ENCODE measurements at regions not wholly inside any gene's neighbourhood (a gene's known extent, or its start where the extent isn't known, plus 50 kb on each side); places are given as distances from the start of the nearest gene placed in this dataset.

- Histone ChIP-seq H3K4me3 (no peak overlapping the region), H3K36me3 (ENCODE audit: low read depth) (no peaks in the 10 kb centered on the region), H3K4me1 (replicated peaks; ENCODE audit: insufficient read depth) (no peaks in the 10 kb centered on the region), H3K9me3 (ENCODE audit: insufficient read depth, low read depth) (no peaks in the 10 kb centered on the region), H3K27ac (no peak overlapping the region), H3K9me2 (ENCODE audit: insufficient read depth) (no peaks in the 10 kb centered on the region), H3K4me2 (no peak overlapping the region), H3F3A (ENCODE audit: insufficient read depth, low read depth) (no peaks in the 10 kb centered on the region), H4K20me1 (ENCODE audit: insufficient read depth) (no peaks in the 10 kb centered on the region), H3K27me3 (ENCODE audit: insufficient read depth, low read depth) (peaks cover 41% of the 10 kb centered on the region), H2AFZ (no peak overlapping the region), H3K79me2 (ENCODE audit: low read depth) (no peaks in the 10 kb centered on the region)
- TF ChIP-seq, protein P1, sequence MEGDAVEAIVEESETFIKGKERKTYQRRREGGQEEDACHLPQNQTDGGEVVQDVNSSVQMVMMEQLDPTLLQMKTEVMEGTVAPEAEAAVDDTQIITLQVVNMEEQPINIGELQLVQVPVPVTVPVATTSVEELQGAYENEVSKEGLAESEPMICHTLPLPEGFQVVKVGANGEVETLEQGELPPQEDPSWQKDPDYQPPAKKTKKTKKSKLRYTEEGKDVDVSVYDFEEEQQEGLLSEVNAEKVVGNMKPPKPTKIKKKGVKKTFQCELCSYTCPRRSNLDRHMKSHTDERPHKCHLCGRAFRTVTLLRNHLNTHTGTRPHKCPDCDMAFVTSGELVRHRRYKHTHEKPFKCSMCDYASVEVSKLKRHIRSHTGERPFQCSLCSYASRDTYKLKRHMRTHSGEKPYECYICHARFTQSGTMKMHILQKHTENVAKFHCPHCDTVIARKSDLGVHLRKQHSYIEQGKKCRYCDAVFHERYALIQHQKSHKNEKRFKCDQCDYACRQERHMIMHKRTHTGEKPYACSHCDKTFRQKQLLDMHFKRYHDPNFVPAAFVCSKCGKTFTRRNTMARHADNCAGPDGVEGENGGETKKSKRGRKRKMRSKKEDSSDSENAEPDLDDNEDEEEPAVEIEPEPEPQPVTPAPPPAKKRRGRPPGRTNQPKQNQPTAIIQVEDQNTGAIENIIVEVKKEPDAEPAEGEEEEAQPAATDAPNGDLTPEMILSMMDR (conservative IDR thresholded peaks at IDR 0.05), result no peak
- no peak for TF ChIP-seq EZH2 (IDR thresholded peaks at IDR 0.05; ENCODE audit: low read depth)
- ChIA-PET CTCF (no interaction called here), POLR2A (ENCODE audit: unreplicated experiment) (no interaction called here)
- intact Hi-C loops (cut with micrococcal nuclease; ENCODE audit: unreplicated experiment), result no loop called here
- DNase-seq, result no peak
- BruUV-seq (replicated peaks), result no TSS peak
Measured at GRCh38 chr7:32219416-32219815, 149.2 kb upstream of the PDE1C start.

DNA sequence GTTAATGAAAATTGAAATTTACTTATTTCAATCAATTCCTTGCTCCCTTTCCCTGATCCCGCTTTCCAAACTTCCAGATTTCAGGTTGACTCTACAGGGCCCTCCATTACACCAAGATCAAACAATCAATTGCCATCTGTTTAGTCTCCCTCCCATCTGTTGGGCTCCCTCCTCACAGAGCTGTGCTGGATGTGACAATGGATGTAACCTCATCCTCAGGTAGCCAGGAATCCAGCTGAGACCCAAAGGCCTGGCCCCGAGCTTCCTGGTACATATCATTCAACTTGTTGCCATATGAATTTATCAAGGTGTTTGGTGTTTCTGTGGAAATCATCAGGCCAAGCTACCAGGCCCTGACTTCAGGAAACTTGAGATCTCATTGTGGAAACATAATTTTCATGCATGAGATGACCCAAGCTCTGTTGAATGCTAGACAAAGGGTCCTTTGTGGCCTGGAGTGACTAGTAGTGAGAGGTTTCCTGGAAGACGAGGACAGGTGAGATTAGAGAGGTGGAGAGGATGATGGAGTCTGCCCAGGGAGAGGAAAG lies 148.6 kb upstream of the PDE1C start:
- no peak overlapping the region for H3K27ac ChIP-seq
- H3K9me3 ChIP-seq (ENCODE audit: insufficient read depth, low read depth), result no peaks in the 10 kb centered on the region
- H3K4me1 ChIP-seq (replicated peaks; ENCODE audit: insufficient read depth), result no peaks in the 10 kb centered on the region
- H3K4me3 ChIP-seq, result no peak overlapping the region
- no peak overlapping the region for H2AFZ ChIP-seq
- no peak overlapping the region for H3K4me2 ChIP-seq
- ChIA-PET CTCF (no interaction called here), POLR2A (ENCODE audit: unreplicated experiment) (no interaction called here)
- TF ChIP-seq, protein P1 (conservative IDR thresholded peaks at IDR 0.05), result no peak
- DNase-seq, result no peak
- intact Hi-C loops (cut with micrococcal nuclease; ENCODE audit: unreplicated experiment), result no loop called here
- BruUV-seq (replicated peaks), result no TSS peak
- no peaks in the 10 kb centered on the region for H3K79me2 ChIP-seq (ENCODE audit: low read depth)
- H3K27me3 ChIP-seq (ENCODE audit: insufficient read depth, low read depth), result peaks cover 37% of the 10 kb centered on the region
- no peaks in the 10 kb centered on the region for H3F3A ChIP-seq (ENCODE audit: insufficient read depth, low read depth)
- H3K36me3 ChIP-seq (ENCODE audit: low read depth), result no peaks in the 10 kb centered on the region
- no peaks in the 10 kb centered on the region for H3K9me2 ChIP-seq (ENCODE audit: insufficient read depth)
- H4K20me1 ChIP-seq (ENCODE audit: insufficient read depth), result no peaks in the 10 kb centered on the region

DNA sequence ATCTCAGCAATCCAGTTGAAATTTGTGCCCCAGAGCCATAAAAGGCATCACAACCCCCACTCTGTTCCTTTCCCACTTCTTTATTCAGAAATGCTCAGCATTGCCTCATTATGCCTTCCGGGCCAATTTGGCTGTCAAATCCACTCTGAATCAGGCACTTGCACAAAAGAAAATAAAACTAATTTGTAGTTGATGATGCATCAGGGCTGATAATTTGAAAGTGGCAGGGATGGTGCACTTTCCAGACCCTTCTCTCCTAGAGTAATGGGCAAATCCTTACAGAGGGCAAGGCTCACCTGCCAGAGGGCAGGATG lies 147.9 kb upstream of the PDE1C start:
- no TSS peak for BruUV-seq (replicated peaks)
- Histone ChIP-seq H3K9me2 (ENCODE audit: insufficient read depth) (no peaks in the 10 kb centered on the region), H3K27me3 (ENCODE audit: insufficient read depth, low read depth) (peaks cover 37% of the 10 kb centered on the region)

More for the DNA sequence above, 147.9 kb upstream of the PDE1C start:
- Histone ChIP-seq H3K9me3 (ENCODE audit: insufficient read depth, low read depth) (no peaks in the 10 kb centered on the region), H3K79me2 (ENCODE audit: low read depth) (no peaks in the 10 kb centered on the region), H3K27ac (no peak overlapping the region), H3F3A (ENCODE audit: insufficient read depth, low read depth) (no peaks in the 10 kb centered on the region), H3K4me2 (no peak overlapping the region), H2AFZ (no peak overlapping the region), H3K4me3 (no peak overlapping the region), H4K20me1 (ENCODE audit: insufficient read depth) (no peaks in the 10 kb centered on the region), H3K36me3 (ENCODE audit: low read depth) (no peaks in the 10 kb centered on the region), H3K4me1 (replicated peaks; ENCODE audit: insufficient read depth) (no peaks in the 10 kb centered on the region)
- ChIA-PET POLR2A (ENCODE audit: unreplicated experiment) (no interaction called here), CTCF (no interaction called here)
- no peak for DNase-seq
- intact Hi-C loops (cut with micrococcal nuclease; ENCODE audit: unreplicated experiment), result no loop called here
- TF ChIP-seq, protein P1 (conservative IDR thresholded peaks at IDR 0.05), result no peak
- TF ChIP-seq EZH2 (IDR thresholded peaks at IDR 0.05; ENCODE audit: low read depth), result no peak
